Esophagus squamous epithelium (tissue), 4 donors: ENCODE measurements at regions not wholly inside any gene's neighbourhood (a gene's known extent, or its start where the extent isn't known, plus 50 kb on each side); places are given as distances from the start of the nearest gene placed in this dataset.

Source experiments
- POLR2A ChIP-seq, 4 donors: fragments of 450-650 bp; IDR thresholded peaks; one replicate each; pipeline ENCODE4 v1.6.1; 2017; ENCODE audit warnings: antibody characterized with exemption in 4 of 4, mild to moderate bottlenecking in 4 of 4, moderate library complexity in 3 of 4
- TF ChIP-seq, protein P1 (sequence below), 6 experiments: fragments of 450-650 bp in 4 of 6; fragments of 200-600 bp in 2 of 6; sonication (generic) in 2 of 6; IDR thresholded peaks; one replicate each; pipeline ENCODE4 v1.5.1; 2016 to 2019; ENCODE audit warnings: antibody characterized with exemption in 6 of 6, mild to moderate bottlenecking in 4 of 6, moderate library complexity in 4 of 6

DNA sequence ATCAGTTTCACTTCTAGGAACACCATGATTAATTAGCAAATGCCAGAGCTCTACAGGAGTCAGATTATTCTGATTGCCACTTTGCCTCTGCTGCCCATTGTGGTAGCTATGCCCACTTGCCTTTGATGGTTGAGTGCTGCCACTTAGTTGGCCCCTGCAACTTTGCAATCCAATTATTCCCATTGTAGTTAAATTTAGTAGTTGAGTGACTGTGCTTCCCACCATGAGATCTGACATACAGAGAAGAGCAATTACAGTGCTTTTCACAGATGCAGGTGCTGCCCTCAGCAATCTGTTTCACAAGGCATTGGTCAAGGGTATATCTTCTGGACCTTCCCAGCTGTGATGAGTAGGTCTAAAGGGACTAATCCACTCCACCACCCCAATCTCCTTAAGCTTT, 468.4 kb upstream of the RGS6 start:
- TF ChIP-seq, protein P1, sequence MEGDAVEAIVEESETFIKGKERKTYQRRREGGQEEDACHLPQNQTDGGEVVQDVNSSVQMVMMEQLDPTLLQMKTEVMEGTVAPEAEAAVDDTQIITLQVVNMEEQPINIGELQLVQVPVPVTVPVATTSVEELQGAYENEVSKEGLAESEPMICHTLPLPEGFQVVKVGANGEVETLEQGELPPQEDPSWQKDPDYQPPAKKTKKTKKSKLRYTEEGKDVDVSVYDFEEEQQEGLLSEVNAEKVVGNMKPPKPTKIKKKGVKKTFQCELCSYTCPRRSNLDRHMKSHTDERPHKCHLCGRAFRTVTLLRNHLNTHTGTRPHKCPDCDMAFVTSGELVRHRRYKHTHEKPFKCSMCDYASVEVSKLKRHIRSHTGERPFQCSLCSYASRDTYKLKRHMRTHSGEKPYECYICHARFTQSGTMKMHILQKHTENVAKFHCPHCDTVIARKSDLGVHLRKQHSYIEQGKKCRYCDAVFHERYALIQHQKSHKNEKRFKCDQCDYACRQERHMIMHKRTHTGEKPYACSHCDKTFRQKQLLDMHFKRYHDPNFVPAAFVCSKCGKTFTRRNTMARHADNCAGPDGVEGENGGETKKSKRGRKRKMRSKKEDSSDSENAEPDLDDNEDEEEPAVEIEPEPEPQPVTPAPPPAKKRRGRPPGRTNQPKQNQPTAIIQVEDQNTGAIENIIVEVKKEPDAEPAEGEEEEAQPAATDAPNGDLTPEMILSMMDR (IDR thresholded peaks at IDR 0.05): no peak
- no peak for TF ChIP-seq POLR2A (IDR thresholded peaks at IDR 0.05)
